ENCODE measurements at regions not wholly inside any gene's neighbourhood (a gene's known extent, or its start where the extent isn't known, plus 50 kb on each side); places are given as distances from the start of the nearest gene placed in this dataset.

DNA sequence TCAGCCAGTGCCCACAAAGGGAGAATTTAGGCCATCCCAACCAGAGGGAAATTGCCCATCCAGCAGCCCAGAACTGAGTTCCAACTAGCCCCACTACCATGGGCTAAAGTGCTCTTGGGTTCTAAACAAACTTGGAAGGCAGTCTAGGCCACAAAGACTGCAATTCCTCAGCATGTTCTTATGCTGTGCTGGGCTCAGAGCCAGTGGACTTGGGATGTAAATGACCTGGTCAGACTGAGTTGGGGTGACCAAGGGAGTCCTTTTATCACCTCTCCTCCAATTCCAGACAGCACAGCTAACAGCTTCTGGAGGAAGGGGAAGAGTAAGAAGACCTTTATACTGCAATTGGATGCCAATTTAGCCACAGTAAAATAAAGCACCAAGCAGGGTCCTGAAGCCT is 607.2 kb upstream of the KCND2 start:
- CTCF ChIA-PET = no interaction called here

DNA sequence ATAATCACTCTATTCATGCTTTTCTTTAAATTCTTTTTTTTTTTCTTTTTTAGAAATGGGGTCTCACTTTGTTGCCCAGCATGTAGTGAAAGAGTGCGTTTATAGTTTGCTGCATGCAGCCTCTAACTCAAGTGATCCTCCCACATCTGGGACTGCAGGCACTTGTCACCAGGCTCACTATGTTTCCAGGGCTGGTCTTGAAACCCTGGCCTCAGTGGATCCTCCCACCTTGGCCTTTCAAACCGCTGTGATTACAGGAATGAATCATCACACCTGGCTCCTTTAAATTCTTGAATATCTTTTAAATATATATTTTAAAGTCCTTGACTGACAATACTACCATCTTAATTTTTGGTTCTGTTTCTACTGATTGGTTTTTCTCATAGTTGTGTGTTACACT is 591.6 kb upstream of the KCND2 start:
- Mint-ChIP-seq H3K27ac (no peak overlapping the region), H3K4me3 (no peak overlapping the region), H3K9me3 (ENCODE audit: insufficient read depth) (no peaks in the 10 kb centered on the region), H3K4me1 (no peaks in the 10 kb centered on the region), H3K27me3 (no peaks in the 10 kb centered on the region)
- H3K4me2 ChIP-seq (replicated peaks; ENCODE audit: low read depth, low read length, poor library complexity, severe bottlenecking) = no peak overlapping the region
- ChIA-PET POLR2A (no interaction called here), CTCF (no interaction called here)
- H3K27me3 ChIP-seq (replicated peaks in 1 of 4; ENCODE audit: control extremely low read depth in 1 of 4, control insufficient read depth in 3 of 4, insufficient read depth in 4 of 4, low read length in 3 of 4) = no peaks in the 10 kb centered on the region
- no peak for DNase-seq
- no peaks in the 10 kb centered on the region for H3K79me2 ChIP-seq (ENCODE audit: control insufficient read depth, insufficient read depth, low read length)
- no peak overlapping the region for H3K27ac ChIP-seq (ENCODE audit: low read length in 2 of 2)
- ATAC-seq (ENCODE audit: low read depth) = no peak
- intact Hi-C loops (cut with micrococcal nuclease) = no loop called here
- no peak overlapping the region for H3K4me3 ChIP-seq (ENCODE audit: control extremely low read depth in 1 of 5, extremely low read depth in 1 of 5, insufficient read depth in 1 of 5, low read depth in 2 of 5, low read length in 4 of 5)
- H3K9ac ChIP-seq (ENCODE audit: low read length) = no peak overlapping the region
- H2AFZ ChIP-seq (ENCODE audit: insufficient read depth, low read depth, low read length, poor library complexity, severe bottlenecking) = no peak overlapping the region
- no peaks in the 10 kb centered on the region for H4K20me1 ChIP-seq (ENCODE audit: control insufficient read depth, insufficient read depth, low read length, poor library complexity, severe bottlenecking)
- TF ChIP-seq EZH2 (IDR thresholded peaks at IDR 0.05; ENCODE audit: borderline replicate concordance, insufficient read depth, low read depth, low read length, poor library complexity, severe bottlenecking) = no peak
- TF ChIP-seq, protein P1, sequence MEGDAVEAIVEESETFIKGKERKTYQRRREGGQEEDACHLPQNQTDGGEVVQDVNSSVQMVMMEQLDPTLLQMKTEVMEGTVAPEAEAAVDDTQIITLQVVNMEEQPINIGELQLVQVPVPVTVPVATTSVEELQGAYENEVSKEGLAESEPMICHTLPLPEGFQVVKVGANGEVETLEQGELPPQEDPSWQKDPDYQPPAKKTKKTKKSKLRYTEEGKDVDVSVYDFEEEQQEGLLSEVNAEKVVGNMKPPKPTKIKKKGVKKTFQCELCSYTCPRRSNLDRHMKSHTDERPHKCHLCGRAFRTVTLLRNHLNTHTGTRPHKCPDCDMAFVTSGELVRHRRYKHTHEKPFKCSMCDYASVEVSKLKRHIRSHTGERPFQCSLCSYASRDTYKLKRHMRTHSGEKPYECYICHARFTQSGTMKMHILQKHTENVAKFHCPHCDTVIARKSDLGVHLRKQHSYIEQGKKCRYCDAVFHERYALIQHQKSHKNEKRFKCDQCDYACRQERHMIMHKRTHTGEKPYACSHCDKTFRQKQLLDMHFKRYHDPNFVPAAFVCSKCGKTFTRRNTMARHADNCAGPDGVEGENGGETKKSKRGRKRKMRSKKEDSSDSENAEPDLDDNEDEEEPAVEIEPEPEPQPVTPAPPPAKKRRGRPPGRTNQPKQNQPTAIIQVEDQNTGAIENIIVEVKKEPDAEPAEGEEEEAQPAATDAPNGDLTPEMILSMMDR (IDR thresholded peaks at IDR 0.05) = no peak
- H3K36me3 ChIP-seq (replicated peaks in 1 of 2; ENCODE audit: control extremely low read depth in 1 of 2, control insufficient read depth in 1 of 2, extremely low read depth in 1 of 2, insufficient read depth in 2 of 2, low read length in 1 of 2) = no peaks in the 10 kb centered on the region
- no peaks in the 10 kb centered on the region for H3K4me1 ChIP-seq (ENCODE audit: control insufficient read depth in 2 of 2, insufficient read depth in 2 of 2, low read length in 2 of 2)
- no peaks in the 10 kb centered on the region for H3K9me3 ChIP-seq (ENCODE audit: control extremely low read depth in 1 of 3, control insufficient read depth in 2 of 3, insufficient read depth in 1 of 3, low read length in 2 of 3)
- WGBS (ENCODE audit: insufficient coverage) = 86% methylated on average over 1 of the region's 2 CpGs

More for the DNA sequence above, 607.2 kb upstream of the KCND2 start:
- Histone ChIP-seq H4K20me1 (ENCODE audit: control insufficient read depth, insufficient read depth, low read length, poor library complexity, severe bottlenecking) (no peaks in the 10 kb centered on the region), H3K9me3 (ENCODE audit: control extremely low read depth in 1 of 3, control insufficient read depth in 2 of 3, insufficient read depth in 1 of 3, low read length in 2 of 3) (no peaks in the 10 kb centered on the region), H3K27ac (ENCODE audit: low read length in 2 of 2) (no peak overlapping the region), H3K27me3 (replicated peaks in 1 of 4; ENCODE audit: control extremely low read depth in 1 of 4, control insufficient read depth in 3 of 4, insufficient read depth in 4 of 4, low read length in 3 of 4) (no peaks in the 10 kb centered on the region), H3K36me3 (replicated peaks in 1 of 2; ENCODE audit: control extremely low read depth in 1 of 2, control insufficient read depth in 1 of 2, extremely low read depth in 1 of 2, insufficient read depth in 2 of 2, low read length in 1 of 2) (no peaks in the 10 kb centered on the region), H3K79me2 (ENCODE audit: control insufficient read depth, insufficient read depth, low read length) (no peaks in the 10 kb centered on the region), H3K4me3 (ENCODE audit: control extremely low read depth in 1 of 5, extremely low read depth in 1 of 5, insufficient read depth in 1 of 5, low read depth in 2 of 5, low read length in 4 of 5) (no peak overlapping the region), H3K4me1 (ENCODE audit: control insufficient read depth in 2 of 2, insufficient read depth in 2 of 2, low read length in 2 of 2) (no peaks in the 10 kb centered on the region), H3K9ac (ENCODE audit: low read length) (no peak overlapping the region), H2AFZ (ENCODE audit: insufficient read depth, low read depth, low read length, poor library complexity, severe bottlenecking) (no peak overlapping the region), H3K4me2 (replicated peaks; ENCODE audit: low read depth, low read length, poor library complexity, severe bottlenecking) (no peak overlapping the region)
- no peak for TF ChIP-seq EZH2 (IDR thresholded peaks at IDR 0.05; ENCODE audit: borderline replicate concordance, insufficient read depth, low read depth, low read length, poor library complexity, severe bottlenecking)
- TF ChIP-seq, protein P1 (IDR thresholded peaks at IDR 0.05) = no peak
- H3K4me1 Mint-ChIP-seq = no peaks in the 10 kb centered on the region
- H3K27ac Mint-ChIP-seq = no peak overlapping the region
- peaks cover 3% of the 10 kb centered on the region for H3K9me3 Mint-ChIP-seq (ENCODE audit: insufficient read depth)
- no peaks in the 10 kb centered on the region for H3K27me3 Mint-ChIP-seq
- intact Hi-C loops (cut with micrococcal nuclease) = no loop called here
- POLR2A ChIA-PET = no interaction called here
- no peak for ATAC-seq (ENCODE audit: low read depth)
- no peak for DNase-seq
- no peak overlapping the region for H3K4me3 Mint-ChIP-seq
